AG10803 (cell line): ENCODE measurements at regions not wholly inside any gene's neighbourhood (a gene's known extent, or its start where the extent isn't known, plus 50 kb on each side); places are given as distances from the start of the nearest gene placed in this dataset.

Source experiments
- DNase-seq: peaks from one replicate; pipeline ENCODE4 v3.0.0; 2010; ENCODE audit warnings: low read depth
- H3K4me3 ChIP-seq: 2 replicates; pipeline ENCODE4 v1.5.1; 2011; ENCODE audit warnings: mild to moderate bottlenecking, low read length, control low read depth
- CTCF ChIP-seq: conservative IDR thresholded peaks from 2 replicates; pipeline ENCODE4 v1.5.1; 2011; ENCODE audit warnings: mild to moderate bottlenecking, low read length, control low read depth, inconsistent platforms

- no peak overlapping the region for H3K4me3 ChIP-seq
- no peak for DNase-seq
- no peak for TF ChIP-seq CTCF
Measured at GRCh38 chr5:89981021-89981420, 428.5 kb downstream of the CETN3 start.

- TF ChIP-seq CTCF: no peak
- DNase-seq: no peak
Measured at GRCh38 chr5:89973516-89973915, 436.0 kb downstream of the CETN3 start.

GRCh38 chr5:89972901-89973300 is 436.7 kb downstream of the CETN3 start:
- DNase-seq: peak; percentile 37
- no peak overlapping the region for H3K4me3 ChIP-seq
- no peak for TF ChIP-seq CTCF

More at GRCh38 chr5:89973516-89973915, 436.0 kb downstream of the CETN3 start:
- no peak overlapping the region for H3K4me3 ChIP-seq

- no peak overlapping the region for H3K4me3 ChIP-seq
- DNase-seq: peak; percentile 26
- no peak for TF ChIP-seq CTCF
Measured at GRCh38 chr5:89968958-89969381, 440.6 kb downstream of the CETN3 start.

- DNase-seq: peak; percentile 34
- H3K4me3 ChIP-seq: no peak overlapping the region
- no peak for TF ChIP-seq CTCF
Measured at GRCh38 chr5:89967771-89968444, 441.6 kb downstream of the CETN3 start.

- no peak overlapping the region for H3K4me3 ChIP-seq
- DNase-seq: no peak
- no peak for TF ChIP-seq CTCF
Measured at GRCh38 chr5:89956838-89957237, 452.7 kb downstream of the CETN3 start.

- no peak for TF ChIP-seq CTCF
- H3K4me3 ChIP-seq: no peak overlapping the region
- no peak for DNase-seq
Measured at GRCh38 chr5:89954916-89955315, 454.6 kb downstream of the CETN3 start.
